ENCODE measurements at regions not wholly inside any gene's neighbourhood (a gene's known extent, or its start where the extent isn't known, plus 50 kb on each side); places are given as distances from the start of the nearest gene placed in this dataset.

GRCh38 chr2:2875831-2876230 lies 501.8 kb downstream of the EIPR1 start (continued):
- TF ChIP-seq, protein P1, sequence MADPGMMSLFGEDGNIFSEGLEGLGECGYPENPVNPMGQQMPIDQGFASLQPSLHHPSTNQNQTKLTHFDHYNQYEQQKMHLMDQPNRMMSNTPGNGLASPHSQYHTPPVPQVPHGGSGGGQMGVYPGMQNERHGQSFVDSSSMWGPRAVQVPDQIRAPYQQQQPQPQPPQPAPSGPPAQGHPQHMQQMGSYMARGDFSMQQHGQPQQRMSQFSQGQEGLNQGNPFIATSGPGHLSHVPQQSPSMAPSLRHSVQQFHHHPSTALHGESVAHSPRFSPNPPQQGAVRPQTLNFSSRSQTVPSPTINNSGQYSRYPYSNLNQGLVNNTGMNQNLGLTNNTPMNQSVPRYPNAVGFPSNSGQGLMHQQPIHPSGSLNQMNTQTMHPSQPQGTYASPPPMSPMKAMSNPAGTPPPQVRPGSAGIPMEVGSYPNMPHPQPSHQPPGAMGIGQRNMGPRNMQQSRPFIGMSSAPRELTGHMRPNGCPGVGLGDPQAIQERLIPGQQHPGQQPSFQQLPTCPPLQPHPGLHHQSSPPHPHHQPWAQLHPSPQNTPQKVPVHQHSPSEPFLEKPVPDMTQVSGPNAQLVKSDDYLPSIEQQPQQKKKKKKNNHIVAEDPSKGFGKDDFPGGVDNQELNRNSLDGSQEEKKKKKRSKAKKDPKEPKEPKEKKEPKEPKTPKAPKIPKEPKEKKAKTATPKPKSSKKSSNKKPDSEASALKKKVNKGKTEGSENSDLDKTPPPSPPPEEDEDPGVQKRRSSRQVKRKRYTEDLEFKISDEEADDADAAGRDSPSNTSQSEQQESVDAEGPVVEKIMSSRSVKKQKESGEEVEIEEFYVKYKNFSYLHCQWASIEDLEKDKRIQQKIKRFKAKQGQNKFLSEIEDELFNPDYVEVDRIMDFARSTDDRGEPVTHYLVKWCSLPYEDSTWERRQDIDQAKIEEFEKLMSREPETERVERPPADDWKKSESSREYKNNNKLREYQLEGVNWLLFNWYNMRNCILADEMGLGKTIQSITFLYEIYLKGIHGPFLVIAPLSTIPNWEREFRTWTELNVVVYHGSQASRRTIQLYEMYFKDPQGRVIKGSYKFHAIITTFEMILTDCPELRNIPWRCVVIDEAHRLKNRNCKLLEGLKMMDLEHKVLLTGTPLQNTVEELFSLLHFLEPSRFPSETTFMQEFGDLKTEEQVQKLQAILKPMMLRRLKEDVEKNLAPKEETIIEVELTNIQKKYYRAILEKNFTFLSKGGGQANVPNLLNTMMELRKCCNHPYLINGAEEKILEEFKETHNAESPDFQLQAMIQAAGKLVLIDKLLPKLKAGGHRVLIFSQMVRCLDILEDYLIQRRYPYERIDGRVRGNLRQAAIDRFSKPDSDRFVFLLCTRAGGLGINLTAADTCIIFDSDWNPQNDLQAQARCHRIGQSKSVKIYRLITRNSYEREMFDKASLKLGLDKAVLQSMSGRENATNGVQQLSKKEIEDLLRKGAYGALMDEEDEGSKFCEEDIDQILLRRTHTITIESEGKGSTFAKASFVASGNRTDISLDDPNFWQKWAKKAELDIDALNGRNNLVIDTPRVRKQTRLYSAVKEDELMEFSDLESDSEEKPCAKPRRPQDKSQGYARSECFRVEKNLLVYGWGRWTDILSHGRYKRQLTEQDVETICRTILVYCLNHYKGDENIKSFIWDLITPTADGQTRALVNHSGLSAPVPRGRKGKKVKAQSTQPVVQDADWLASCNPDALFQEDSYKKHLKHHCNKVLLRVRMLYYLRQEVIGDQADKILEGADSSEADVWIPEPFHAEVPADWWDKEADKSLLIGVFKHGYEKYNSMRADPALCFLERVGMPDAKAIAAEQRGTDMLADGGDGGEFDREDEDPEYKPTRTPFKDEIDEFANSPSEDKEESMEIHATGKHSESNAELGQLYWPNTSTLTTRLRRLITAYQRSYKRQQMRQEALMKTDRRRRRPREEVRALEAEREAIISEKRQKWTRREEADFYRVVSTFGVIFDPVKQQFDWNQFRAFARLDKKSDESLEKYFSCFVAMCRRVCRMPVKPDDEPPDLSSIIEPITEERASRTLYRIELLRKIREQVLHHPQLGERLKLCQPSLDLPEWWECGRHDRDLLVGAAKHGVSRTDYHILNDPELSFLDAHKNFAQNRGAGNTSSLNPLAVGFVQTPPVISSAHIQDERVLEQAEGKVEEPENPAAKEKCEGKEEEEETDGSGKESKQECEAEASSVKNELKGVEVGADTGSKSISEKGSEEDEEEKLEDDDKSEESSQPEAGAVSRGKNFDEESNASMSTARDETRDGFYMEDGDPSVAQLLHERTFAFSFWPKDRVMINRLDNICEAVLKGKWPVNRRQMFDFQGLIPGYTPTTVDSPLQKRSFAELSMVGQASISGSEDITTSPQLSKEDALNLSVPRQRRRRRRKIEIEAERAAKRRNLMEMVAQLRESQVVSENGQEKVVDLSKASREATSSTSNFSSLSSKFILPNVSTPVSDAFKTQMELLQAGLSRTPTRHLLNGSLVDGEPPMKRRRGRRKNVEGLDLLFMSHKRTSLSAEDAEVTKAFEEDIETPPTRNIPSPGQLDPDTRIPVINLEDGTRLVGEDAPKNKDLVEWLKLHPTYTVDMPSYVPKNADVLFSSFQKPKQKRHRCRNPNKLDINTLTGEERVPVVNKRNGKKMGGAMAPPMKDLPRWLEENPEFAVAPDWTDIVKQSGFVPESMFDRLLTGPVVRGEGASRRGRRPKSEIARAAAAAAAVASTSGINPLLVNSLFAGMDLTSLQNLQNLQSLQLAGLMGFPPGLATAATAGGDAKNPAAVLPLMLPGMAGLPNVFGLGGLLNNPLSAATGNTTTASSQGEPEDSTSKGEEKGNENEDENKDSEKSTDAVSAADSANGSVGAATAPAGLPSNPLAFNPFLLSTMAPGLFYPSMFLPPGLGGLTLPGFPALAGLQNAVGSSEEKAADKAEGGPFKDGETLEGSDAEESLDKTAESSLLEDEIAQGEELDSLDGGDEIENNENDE (IDR thresholded peaks at IDR 0.05; ENCODE audit: insufficient replicate concordance, low read length) = no peak
- TF ChIP-seq HDAC2 (IDR thresholded peaks at IDR 0.05; ENCODE audit: borderline replicate concordance in 1 of 2, low read depth in 2 of 2, low read length in 2 of 2) (no peak), CBX8 (IDR thresholded peaks at IDR 0.05; ENCODE audit: borderline replicate concordance, low read depth, low read length) (no peak), SIN3A (conservative IDR thresholded peaks at IDR 0.05 in 1 of 2, IDR thresholded peaks at IDR 0.05 in 1 of 2; ENCODE audit: low read depth in 1 of 2, low read length in 2 of 2) (no peak), SP2 (IDR thresholded peaks at IDR 0.05; ENCODE audit: low read length) (no peak), ATF2 (IDR thresholded peaks at IDR 0.05; ENCODE audit: low read length) (no peak), CBX5 (IDR thresholded peaks at IDR 0.05; ENCODE audit: low read depth, low read length) (no peak), POLR2A (IDR thresholded peaks at IDR 0.05; ENCODE audit: control extremely low read depth in 1 of 2, low read depth in 2 of 2, low read length in 2 of 2) (no peak), SRF (IDR thresholded peaks at IDR 0.05; ENCODE audit: low read depth, low read length) (no peak)

All from H1 (cell line).